Endothelial cell (in vitro differentiated cells): ENCODE measurements at regions not wholly inside any gene's neighbourhood (a gene's known extent, or its start where the extent isn't known, plus 50 kb on each side); places are given as distances from the start of the nearest gene placed in this dataset.

Experiments
- DNase-seq: peaks from one replicate; pipeline ENCODE4 v3.0.0; 2021; ENCODE audit warnings: low spot score
- H3K27ac Mint-ChIP-seq: one replicate; pipeline ENCODE4 v1.8.0; 2021; ENCODE audit warnings: mixed read lengths, inconsistent platforms; ENCODE audit not compliant: unreplicated experiment
- H3K27me3 Mint-ChIP-seq: one replicate; pipeline ENCODE4 v1.8.0; 2021; ENCODE audit warnings: mild to moderate bottlenecking, moderate library complexity, mixed read lengths, inconsistent platforms; ENCODE audit not compliant: unreplicated experiment
- H3K36me3 Mint-ChIP-seq: one replicate; pipeline ENCODE4 v1.8.0; 2021; ENCODE audit warnings: mild to moderate bottlenecking, low read depth, mixed read lengths, inconsistent platforms; ENCODE audit not compliant: unreplicated experiment
- H3K4me1 Mint-ChIP-seq: one replicate; pipeline ENCODE4 v1.8.0; 2021; ENCODE audit warnings: mild to moderate bottlenecking, mixed read lengths, inconsistent platforms; ENCODE audit not compliant: unreplicated experiment
- H3K4me3 Mint-ChIP-seq: one replicate; pipeline ENCODE4 v1.8.0; 2021; ENCODE audit warnings: mild to moderate bottlenecking, mixed read lengths, inconsistent platforms; ENCODE audit not compliant: unreplicated experiment
- H3K9me3 Mint-ChIP-seq: one replicate; pipeline ENCODE4 v1.8.0; 2021; ENCODE audit warnings: mixed read lengths, inconsistent platforms; ENCODE audit not compliant: unreplicated experiment
- CTCF ChIP-seq: fragments of 200-600 bp; sonication (generic); IDR thresholded peaks from one replicate; pipeline ENCODE4 v1.5.0; 2021; ENCODE audit warnings: antibody characterized with exemption; ENCODE audit not compliant: unreplicated experiment

GRCh38 chr14:42572032-42572431 is 965.4 kb downstream of the LRFN5 start:
- Mint-ChIP-seq H3K4me3 (no peak overlapping the region), H3K27me3 (no peaks in the 10 kb centered on the region), H3K36me3 (peaks cover 6% of the 10 kb centered on the region), H3K4me1 (no peaks in the 10 kb centered on the region), H3K27ac (no peak overlapping the region), H3K9me3 (peaks cover 3% of the 10 kb centered on the region)
- no peak for TF ChIP-seq CTCF
- no peak for DNase-seq

- H3K4me1 Mint-ChIP-seq: no peaks in the 10 kb centered on the region
- TF ChIP-seq CTCF: no peak
- peaks cover 3% of the 10 kb centered on the region for H3K9me3 Mint-ChIP-seq
- H3K4me3 Mint-ChIP-seq: no peak overlapping the region
- no peaks in the 10 kb centered on the region for H3K27me3 Mint-ChIP-seq
- peaks cover 6% of the 10 kb centered on the region for H3K36me3 Mint-ChIP-seq
- no peak overlapping the region for H3K27ac Mint-ChIP-seq
- no peak for DNase-seq
Observed at GRCh38 chr14:42569227-42569626, 962.6 kb downstream of the LRFN5 start.

- H3K27ac Mint-ChIP-seq: no peak overlapping the region
- no peaks in the 10 kb centered on the region for H3K27me3 Mint-ChIP-seq
- no peaks in the 10 kb centered on the region for H3K9me3 Mint-ChIP-seq
- no peaks in the 10 kb centered on the region for H3K36me3 Mint-ChIP-seq
- H3K4me3 Mint-ChIP-seq: no peak overlapping the region
- DNase-seq: no peak
- no peaks in the 10 kb centered on the region for H3K4me1 Mint-ChIP-seq
- TF ChIP-seq CTCF: no peak
Observed at GRCh38 chr14:42565556-42565955, 958.9 kb downstream of the LRFN5 start.

- Mint-ChIP-seq H3K36me3 (no peaks in the 10 kb centered on the region), H3K4me3 (no peak overlapping the region), H3K4me1 (no peaks in the 10 kb centered on the region), H3K9me3 (no peaks in the 10 kb centered on the region), H3K27ac (no peak overlapping the region), H3K27me3 (no peaks in the 10 kb centered on the region)
- no peak for TF ChIP-seq CTCF
- no peak for DNase-seq
Observed at GRCh38 chr14:42563313-42563712, 956.6 kb downstream of the LRFN5 start.

GRCh38 chr14:42556551-42556950 is 949.9 kb downstream of the LRFN5 start:
- H3K27ac Mint-ChIP-seq: no peak overlapping the region
- H3K4me3 Mint-ChIP-seq: no peak overlapping the region
- H3K27me3 Mint-ChIP-seq: no peaks in the 10 kb centered on the region
- no peak for TF ChIP-seq CTCF
- DNase-seq: no peak
- H3K36me3 Mint-ChIP-seq: no peaks in the 10 kb centered on the region
- no peaks in the 10 kb centered on the region for H3K4me1 Mint-ChIP-seq
- H3K9me3 Mint-ChIP-seq: no peaks in the 10 kb centered on the region
